ENCODE measurements at regions not wholly inside any gene's neighbourhood (a gene's known extent, or its start where the extent isn't known, plus 50 kb on each side); places are given as distances from the start of the nearest gene placed in this dataset.
"Not testable (repeated sequence)": the region's sequence is repeated elsewhere in the genome, so short reads cannot be mapped to it uniquely, and the experiment has no call there.

GRCh38 chr21:28837426-28837825, 155.3 kb downstream of the LTN1 start:
- not testable (repeated sequence) for TF ChIP-seq CTCF, POLR2A (IDR thresholded peaks at IDR 0.05)
